GM18502 (cell line): ENCODE measurements at regions not wholly inside any gene's neighbourhood (a gene's known extent, or its start where the extent isn't known, plus 50 kb on each side); places are given as distances from the start of the nearest gene placed in this dataset.

Experiments
- ATAC-seq: cut with Tn5 transposase; IDR thresholded peaks from one replicate; pipeline ENCODE4 v1.9.1; 2021; ENCODE audit warnings: mild to moderate bottlenecking; ENCODE audit not compliant: unreplicated experiment, poor library complexity

DNA sequence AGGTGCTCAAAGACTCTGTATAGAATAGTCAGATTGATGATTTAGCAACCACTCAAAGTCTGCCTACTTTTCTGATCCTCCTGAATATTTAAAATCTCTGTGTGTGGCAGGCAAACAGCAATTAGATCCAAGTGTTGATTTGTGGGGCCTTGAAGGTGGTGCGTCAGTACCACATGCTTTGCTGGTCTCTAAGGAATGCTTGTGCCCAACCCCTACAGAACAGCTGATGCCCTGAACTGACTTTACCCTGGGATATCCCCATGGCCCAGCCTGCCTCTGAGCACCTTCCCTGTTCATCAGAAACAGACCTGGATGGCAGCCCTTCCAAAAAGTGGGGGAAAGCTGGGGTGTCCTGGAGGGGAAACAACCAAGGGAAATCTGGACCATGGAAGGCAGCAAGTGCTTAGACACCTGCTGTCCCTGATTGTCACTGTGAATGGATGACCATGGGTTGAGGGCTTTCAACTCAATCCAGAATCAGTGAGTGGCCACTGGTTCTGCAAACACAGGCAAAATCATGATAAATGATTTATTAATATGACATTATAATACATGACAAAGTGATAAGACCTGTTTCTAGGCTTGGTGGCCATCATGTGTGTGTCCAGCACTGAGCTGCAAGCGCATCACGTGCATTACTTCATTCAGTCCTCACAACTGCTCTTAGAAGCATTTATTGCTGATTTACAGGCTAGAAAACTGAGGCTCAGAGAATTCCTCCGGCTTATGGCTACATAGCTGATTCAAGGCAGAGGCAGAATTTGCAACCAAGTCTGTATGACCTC lies 76.1 kb upstream of the TPM1 start:
- no peak for ATAC-seq

GRCh38 chr15:62968699-62969098 lies 73.8 kb upstream of the TPM1 start:
- no peak for ATAC-seq

DNA sequence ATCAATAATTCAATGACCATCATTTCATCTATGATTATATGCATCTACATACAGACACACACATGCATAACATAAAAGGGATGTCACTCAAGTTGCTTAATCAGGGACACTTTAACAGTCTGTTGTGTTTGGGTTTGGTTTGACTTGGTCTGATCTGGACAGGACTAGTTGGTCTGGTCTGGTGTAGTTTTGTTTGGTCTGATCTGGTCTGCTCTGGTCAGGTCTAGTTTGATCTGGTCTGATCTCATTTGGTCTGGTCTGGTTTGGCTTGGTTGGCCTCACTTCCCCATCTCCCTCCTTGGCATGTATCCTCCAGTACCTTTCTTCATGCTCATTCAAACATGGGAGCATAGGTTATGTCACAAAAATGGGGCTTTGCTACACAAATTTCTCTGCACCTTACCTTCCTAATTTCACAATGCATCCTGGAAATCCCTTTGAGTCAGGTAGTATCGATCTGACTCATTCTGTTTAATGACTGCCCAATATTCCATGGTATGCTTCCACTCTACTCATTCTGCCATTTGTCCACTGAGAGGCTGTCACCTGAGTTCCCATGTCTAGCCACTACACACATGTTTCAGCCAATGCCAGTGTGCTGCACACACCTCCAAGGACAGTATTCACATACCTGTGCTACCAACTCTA lies 73.0 kb upstream of the TPM1 start:
- ATAC-seq = no peak

GRCh38 chr15:62972814-62973213 lies 69.7 kb upstream of the TPM1 start:
- ATAC-seq = no peak

DNA sequence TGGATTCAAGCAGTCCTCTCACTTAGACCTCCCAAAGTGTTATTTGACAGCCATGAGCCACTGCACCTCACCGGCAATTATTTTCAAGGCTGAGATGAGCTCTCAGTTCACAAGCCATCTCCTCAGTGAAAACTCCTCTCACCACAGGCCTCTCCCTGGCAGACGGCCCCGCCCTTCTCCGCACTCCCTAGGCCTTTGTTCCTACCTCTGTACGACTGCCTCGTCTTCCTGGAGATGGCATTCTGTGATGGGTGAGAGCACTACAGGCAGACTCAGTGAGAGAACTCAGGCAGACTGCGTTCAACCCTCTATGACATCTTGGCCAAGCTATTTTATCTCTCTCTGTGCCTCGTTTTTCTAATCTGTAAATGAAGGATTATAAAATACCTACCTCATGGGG lies 67.0 kb upstream of the TPM1 start:
- ATAC-seq = no peak

DNA sequence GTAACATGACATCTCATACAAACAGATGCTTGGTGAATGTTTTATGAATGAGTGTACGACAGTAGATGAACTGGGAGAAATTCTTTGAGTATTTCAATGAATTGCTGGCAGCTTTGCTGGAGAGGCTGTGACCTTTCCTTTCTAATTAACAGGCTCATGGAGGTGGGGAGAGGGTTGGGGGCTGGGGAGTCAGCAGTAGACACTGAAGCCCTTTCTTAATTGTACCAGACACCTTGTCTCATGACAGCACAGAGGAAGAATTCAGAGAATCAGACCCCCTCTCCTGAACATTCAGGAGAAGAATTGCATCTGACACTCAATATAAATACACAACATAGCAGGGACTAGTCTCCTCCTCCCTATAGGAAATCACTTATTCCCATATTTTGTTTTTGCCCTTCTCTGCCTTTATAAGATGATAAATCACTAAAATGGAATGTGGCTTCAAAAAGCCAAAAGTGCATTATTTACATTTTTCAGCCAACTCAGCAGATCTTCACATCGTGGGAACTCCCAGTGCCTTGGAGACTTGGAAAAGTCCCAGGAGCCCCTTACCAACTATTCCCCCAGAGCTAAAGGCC lies 66.2 kb upstream of the TPM1 start:
- ATAC-seq = no peak

DNA sequence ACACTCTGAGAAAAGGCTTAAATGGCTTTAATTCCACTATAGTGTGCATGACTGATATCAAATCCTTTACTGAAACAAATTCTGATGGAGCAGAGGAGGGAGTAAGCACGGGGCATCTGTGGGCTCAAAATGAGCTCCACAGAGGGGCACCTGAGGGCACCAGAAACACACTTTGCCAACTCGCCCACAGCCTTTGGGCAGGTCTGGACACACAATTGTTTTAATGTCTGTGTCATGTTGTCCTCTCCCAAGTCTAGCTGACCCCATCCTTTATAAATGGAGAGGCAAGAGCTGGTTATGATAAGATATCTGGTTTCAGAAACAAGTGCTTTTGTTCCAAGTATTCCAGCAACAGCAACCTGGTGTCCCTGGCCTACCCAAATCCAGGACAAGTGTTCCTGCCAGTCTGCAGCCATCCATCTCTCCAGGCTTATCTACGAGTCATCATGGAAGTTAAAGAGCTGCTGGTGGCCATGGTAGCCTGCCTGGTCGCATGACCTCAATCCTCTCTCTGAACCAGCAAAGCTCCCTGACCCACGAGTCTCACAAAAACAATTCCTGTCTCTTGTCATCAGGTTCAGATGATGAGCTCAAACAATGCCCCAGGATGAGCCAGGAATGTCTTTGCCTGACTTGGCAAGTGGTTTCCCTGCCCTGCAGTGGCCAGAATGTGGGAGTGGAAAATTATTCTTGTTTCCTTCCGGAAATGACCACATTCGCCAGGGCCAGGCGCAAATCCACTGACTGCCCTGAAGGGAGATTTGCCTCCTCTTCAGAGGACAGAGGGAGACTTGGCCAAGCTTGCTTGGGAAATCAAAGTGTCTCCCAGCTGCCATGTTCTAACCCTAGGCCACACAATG lies 64.4 kb upstream of the TPM1 start:
- no peak for ATAC-seq

DNA sequence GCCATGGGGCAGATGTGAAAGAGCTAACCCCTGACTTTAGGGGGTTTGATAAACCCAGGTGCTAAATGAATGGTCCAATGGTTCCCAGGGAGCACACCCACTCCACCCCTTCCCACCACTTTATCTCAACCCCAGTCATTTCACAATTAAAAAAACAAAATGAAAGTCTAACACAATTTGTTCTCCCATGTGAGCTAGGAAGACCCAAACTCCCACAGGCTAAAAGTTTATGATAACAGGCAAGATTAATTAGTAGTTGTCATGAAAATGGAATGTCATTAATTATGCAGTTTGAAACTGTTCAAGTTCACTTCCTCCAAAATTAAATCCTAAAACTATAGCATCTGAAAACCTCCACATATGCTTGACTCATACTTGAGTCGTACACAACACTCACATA lies 63.3 kb upstream of the TPM1 start:
- no peak for ATAC-seq

GRCh38 chr15:62981071-62981470 lies 61.5 kb upstream of the TPM1 start:
- ATAC-seq = no peak

- ATAC-seq = no peak
Observed at GRCh38 chr15:62983956-62984355, 58.6 kb upstream of the TPM1 start.

GRCh38 chr15:62985768-62986167 lies 56.8 kb upstream of the TPM1 start:
- no peak for ATAC-seq

GRCh38 chr15:62986948-62987347 lies 55.6 kb upstream of the TPM1 start:
- ATAC-seq = no peak

GRCh38 chr15:62988701-62989100 lies 53.8 kb upstream of the TPM1 start:
- ATAC-seq = no peak

GRCh38 chr15:62989366-62990055 lies 53.0 kb upstream of the TPM1 start:
- ATAC-seq = no peak

DNA sequence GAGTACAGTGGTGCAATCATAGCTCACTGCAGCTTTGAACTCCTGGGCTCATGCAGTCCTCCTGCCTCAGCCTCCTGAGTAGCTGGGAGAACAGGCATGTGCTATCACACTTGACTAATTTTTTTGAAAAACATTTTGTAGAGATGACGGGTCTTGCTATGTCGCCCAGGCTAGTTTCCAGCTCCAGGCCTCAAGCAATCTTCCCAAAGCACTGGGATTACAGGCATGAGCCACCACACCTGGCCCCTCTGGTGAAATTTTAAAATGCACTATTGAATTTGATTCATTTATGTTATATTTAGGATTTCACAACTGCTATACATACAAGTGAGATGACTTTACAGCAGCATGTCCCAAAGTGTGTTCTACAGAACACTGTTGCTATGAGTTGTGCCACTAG lies 50.8 kb upstream of the TPM1 start:
- ATAC-seq = no peak

- no peak for ATAC-seq
Observed at GRCh38 chr15:62992302-62992701, 50.2 kb upstream of the TPM1 start.
